ENCODE measurements at regions not wholly inside any gene's neighbourhood (a gene's known extent, or its start where the extent isn't known, plus 50 kb on each side); places are given as distances from the start of the nearest gene placed in this dataset.
"Not testable (repeated sequence)": the region's sequence is repeated elsewhere in the genome, so short reads cannot be mapped to it uniquely, and the experiment has no call there.

DNA sequence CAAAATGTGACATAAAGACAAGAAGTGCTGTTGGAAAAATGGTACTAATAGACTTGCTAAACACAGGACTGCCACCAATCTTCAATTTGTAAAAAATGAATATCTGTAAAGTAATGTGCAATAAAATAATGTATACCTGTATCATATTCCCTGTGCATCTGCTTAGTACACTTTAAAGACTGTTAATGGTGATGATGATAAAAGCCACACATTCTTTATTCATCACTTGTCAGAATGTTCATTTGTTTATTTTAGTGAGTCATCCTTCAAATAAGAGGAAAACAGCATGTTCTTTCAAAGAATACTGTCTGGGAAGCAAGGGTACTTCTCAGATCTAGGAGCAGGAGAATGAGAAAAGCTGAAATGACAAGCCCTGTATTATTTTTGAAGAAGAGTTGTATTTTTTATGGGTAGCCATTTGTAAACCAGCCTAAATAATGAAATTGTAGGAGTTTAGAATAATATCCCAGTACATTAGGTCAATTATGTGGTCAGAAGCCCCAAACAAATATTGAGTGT, 78.3 kb upstream of the PSMA6 start:
- Histone ChIP-seq H3K79me2 (ENCODE audit: insufficient read depth, low read length) (no peaks in the 10 kb centered on the region), H3K27ac (ENCODE audit: low read depth, low read length) (no peak overlapping the region), H3K9me2 (replicated peaks; ENCODE audit: insufficient read depth, low read length) (no peaks in the 10 kb centered on the region), H3K27me3 (ENCODE audit: low read length) (no peaks in the 10 kb centered on the region), H3K9me3 (ENCODE audit: insufficient read depth, low read length) (no peaks in the 10 kb centered on the region), H3K4me2 (ENCODE audit: low read depth, low read length, poor library complexity, severe bottlenecking) (no peak overlapping the region), H3K36me3 (ENCODE audit: low read length) (no peaks in the 10 kb centered on the region), H4K20me1 (ENCODE audit: low read depth, low read length) (no peaks in the 10 kb centered on the region), H2AFZ (ENCODE audit: low read depth, low read length, severe bottlenecking) (no peak overlapping the region), H3K9ac (ENCODE audit: low read length) (no peak overlapping the region), H3K4me3 (ENCODE audit: insufficient read depth, low read length, poor library complexity, severe bottlenecking) (no peak overlapping the region), H3F3A (ENCODE audit: insufficient read depth) (no peaks in the 10 kb centered on the region)
- TF ChIP-seq, protein P1, sequence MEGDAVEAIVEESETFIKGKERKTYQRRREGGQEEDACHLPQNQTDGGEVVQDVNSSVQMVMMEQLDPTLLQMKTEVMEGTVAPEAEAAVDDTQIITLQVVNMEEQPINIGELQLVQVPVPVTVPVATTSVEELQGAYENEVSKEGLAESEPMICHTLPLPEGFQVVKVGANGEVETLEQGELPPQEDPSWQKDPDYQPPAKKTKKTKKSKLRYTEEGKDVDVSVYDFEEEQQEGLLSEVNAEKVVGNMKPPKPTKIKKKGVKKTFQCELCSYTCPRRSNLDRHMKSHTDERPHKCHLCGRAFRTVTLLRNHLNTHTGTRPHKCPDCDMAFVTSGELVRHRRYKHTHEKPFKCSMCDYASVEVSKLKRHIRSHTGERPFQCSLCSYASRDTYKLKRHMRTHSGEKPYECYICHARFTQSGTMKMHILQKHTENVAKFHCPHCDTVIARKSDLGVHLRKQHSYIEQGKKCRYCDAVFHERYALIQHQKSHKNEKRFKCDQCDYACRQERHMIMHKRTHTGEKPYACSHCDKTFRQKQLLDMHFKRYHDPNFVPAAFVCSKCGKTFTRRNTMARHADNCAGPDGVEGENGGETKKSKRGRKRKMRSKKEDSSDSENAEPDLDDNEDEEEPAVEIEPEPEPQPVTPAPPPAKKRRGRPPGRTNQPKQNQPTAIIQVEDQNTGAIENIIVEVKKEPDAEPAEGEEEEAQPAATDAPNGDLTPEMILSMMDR (IDR thresholded peaks at IDR 0.05; ENCODE audit: insufficient read depth, low read length, poor library complexity, severe bottlenecking): no peak
- no peak for TF ChIP-seq EZH2phosphoT487 (conservative IDR thresholded peaks at IDR 0.05; ENCODE audit: low read length)

DNA sequence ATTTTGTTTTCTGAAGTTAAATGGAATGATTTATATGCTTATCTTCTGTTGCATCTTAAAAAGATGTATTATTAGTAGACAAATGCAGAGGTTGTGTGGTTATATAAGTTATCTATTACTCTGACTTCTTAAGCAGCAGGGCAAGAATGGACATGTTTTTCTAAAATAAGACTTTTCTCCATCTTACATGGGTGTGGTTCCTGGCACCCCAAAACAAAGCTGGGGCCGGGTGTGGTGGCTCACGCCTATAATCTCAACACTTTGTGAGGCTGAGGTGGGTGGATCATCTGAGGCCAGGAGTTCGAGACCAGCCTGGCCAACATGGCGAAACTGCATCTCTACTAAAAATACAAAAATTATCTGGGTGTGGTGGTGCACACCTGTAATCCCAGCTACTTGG, 77.8 kb upstream of the PSMA6 start:
- H3K36me3 ChIP-seq (ENCODE audit: low read length); H3K4me2 ChIP-seq (ENCODE audit: low read depth, low read length, poor library complexity, severe bottlenecking); H3K9me3 ChIP-seq (ENCODE audit: insufficient read depth, low read length); H3K9me2 ChIP-seq (replicated peaks; ENCODE audit: insufficient read depth, low read length); H3K79me2 ChIP-seq (ENCODE audit: insufficient read depth, low read length); H4K20me1 ChIP-seq (ENCODE audit: low read depth, low read length); H3K4me3 ChIP-seq (ENCODE audit: insufficient read depth, low read length, poor library complexity, severe bottlenecking); H3K9ac ChIP-seq (ENCODE audit: low read length); H3K27ac ChIP-seq (ENCODE audit: low read depth, low read length); H2AFZ ChIP-seq (ENCODE audit: low read depth, low read length, severe bottlenecking); H3F3A ChIP-seq (ENCODE audit: insufficient read depth); H3K27me3 ChIP-seq (ENCODE audit: low read length): not testable (repeated sequence)

DNA sequence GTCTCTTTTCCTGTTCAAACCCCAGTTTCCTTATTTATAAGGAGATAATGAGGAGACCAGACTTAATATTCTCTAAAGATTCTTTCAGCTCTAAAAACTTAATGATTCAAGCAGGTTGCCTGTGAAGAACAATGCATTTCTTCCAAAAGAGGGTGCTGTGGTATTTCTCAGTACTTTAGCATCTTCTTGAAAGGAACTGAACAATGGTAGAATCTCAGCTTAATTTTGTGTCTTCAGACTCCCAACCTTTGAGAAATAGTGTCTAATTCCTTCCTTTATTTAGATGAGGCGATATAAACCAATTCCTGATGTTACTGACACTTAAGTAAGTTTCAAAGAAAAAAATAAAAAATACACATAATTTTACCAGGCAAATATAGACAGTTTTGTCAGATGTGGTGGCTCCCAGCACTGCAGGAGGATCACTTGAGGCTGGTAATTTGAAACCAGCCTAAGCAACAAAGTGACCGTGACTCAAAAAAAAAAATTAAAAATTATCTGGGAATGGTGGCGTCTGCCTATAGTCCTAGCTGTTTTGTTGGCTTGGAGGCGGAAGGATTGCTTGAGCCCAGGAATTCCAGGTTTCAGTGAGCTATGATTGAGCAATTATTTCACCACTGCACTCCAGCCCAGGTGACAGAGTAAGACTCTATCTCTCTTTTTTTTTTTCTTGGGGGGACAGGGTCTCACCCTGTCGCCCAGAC, 76.9 kb upstream of the PSMA6 start:
- Histone ChIP-seq H3F3A (ENCODE audit: insufficient read depth) (no peaks in the 10 kb centered on the region), H2AFZ (ENCODE audit: low read depth, low read length, severe bottlenecking) (no peak overlapping the region), H3K4me2 (ENCODE audit: low read depth, low read length, poor library complexity, severe bottlenecking) (no peak overlapping the region), H3K79me2 (ENCODE audit: insufficient read depth, low read length) (no peaks in the 10 kb centered on the region), H3K4me3 (ENCODE audit: insufficient read depth, low read length, poor library complexity, severe bottlenecking) (no peak overlapping the region), H3K27ac (ENCODE audit: low read depth, low read length) (no peak overlapping the region), H3K9me3 (ENCODE audit: insufficient read depth, low read length) (no peaks in the 10 kb centered on the region), H3K9ac (ENCODE audit: low read length) (no peak overlapping the region), H3K36me3 (ENCODE audit: low read length) (no peaks in the 10 kb centered on the region), H3K27me3 (ENCODE audit: low read length) (no peaks in the 10 kb centered on the region), H3K9me2 (replicated peaks; ENCODE audit: insufficient read depth, low read length) (no peaks in the 10 kb centered on the region), H4K20me1 (ENCODE audit: low read depth, low read length) (no peaks in the 10 kb centered on the region)
- TF ChIP-seq, protein P1 (IDR thresholded peaks at IDR 0.05; ENCODE audit: insufficient read depth, low read length, poor library complexity, severe bottlenecking): no peak
- TF ChIP-seq EZH2phosphoT487 (conservative IDR thresholded peaks at IDR 0.05; ENCODE audit: low read length): no peak

GRCh38 chr14:35218176-35218575, 74.0 kb upstream of the PSMA6 start:
- H3K9me2 ChIP-seq (replicated peaks; ENCODE audit: insufficient read depth, low read length); H4K20me1 ChIP-seq (ENCODE audit: low read depth, low read length); H3K36me3 ChIP-seq (ENCODE audit: low read length); H3K27me3 ChIP-seq (ENCODE audit: low read length); H2AFZ ChIP-seq (ENCODE audit: low read depth, low read length, severe bottlenecking); H3K4me2 ChIP-seq (ENCODE audit: low read depth, low read length, poor library complexity, severe bottlenecking); H3K27ac ChIP-seq (ENCODE audit: low read depth, low read length); H3K9me3 ChIP-seq (ENCODE audit: insufficient read depth, low read length); H3K79me2 ChIP-seq (ENCODE audit: insufficient read depth, low read length); H3F3A ChIP-seq (ENCODE audit: insufficient read depth); H3K4me3 ChIP-seq (ENCODE audit: insufficient read depth, low read length, poor library complexity, severe bottlenecking); H3K9ac ChIP-seq (ENCODE audit: low read length): not testable (repeated sequence)
